CD4-positive, alpha-beta memory T cell (primary cell): ENCODE measurements at regions not wholly inside any gene's neighbourhood (a gene's known extent, or its start where the extent isn't known, plus 50 kb on each side); places are given as distances from the start of the nearest gene placed in this dataset.
A peak's percentile ranks its signal among the peaks of the same experiment; 100 is the strongest.

Experiments
- CTCF ChIA-PET: fragments of 350-600 bp; sonication (Branson Sonifier 250); formaldehyde crosslinking; loops from one replicate; lab custom pipeline; 2021; ENCODE audit warnings: inconsistent platforms; ENCODE audit not compliant: partially characterized antibody; lab: Charles Lee
- POLR2A ChIA-PET: fragments of 350-600 bp; sonication (Branson Sonifier 250); formaldehyde crosslinking; loops from one replicate; lab custom pipeline; 2021; ENCODE audit not compliant: partially characterized antibody; lab: Charles Lee
- DNase-seq, 5 donors: peaks; one replicate each; pipeline versions ENCODE4 v3.0.0 to v3.0.0-alpha.2; 2020 to 2022; ENCODE audit warnings: mixed read lengths in 1 of 5
- H3K27ac ChIP-seq: one replicate; pipeline ENCODE4 v1.7.0; 2013; ENCODE audit warnings: low read depth, low read length
- H3K27me3 ChIP-seq: 2 replicates; pipeline ENCODE4 v1.7.0; 2013; ENCODE audit warnings: mild to moderate bottlenecking, low read length, moderate library complexity; ENCODE audit not compliant: insufficient read depth
- H3K36me3 ChIP-seq: 2 replicates; pipeline ENCODE4 v1.7.0; 2013; ENCODE audit warnings: mild to moderate bottlenecking, low read length, moderate library complexity; ENCODE audit not compliant: insufficient read depth
- H3K4me1 ChIP-seq: 2 replicates; pipeline ENCODE4 v1.7.0; 2013; ENCODE audit warnings: mild to moderate bottlenecking, low read length, moderate library complexity; ENCODE audit not compliant: insufficient read depth
- H3K4me3 ChIP-seq, 2 donors: one replicate each; pipeline ENCODE4 v1.7.0; 2013; ENCODE audit warnings: low read length in 2 of 2, mild to moderate bottlenecking in 1 of 2
- H3K9me3 ChIP-seq, 2 donors: one replicate each; pipeline ENCODE4 v1.7.0; 2013; ENCODE audit warnings: low read length in 2 of 2, control low read depth in 1 of 2; ENCODE audit not compliant: control insufficient read depth in 1 of 2
- H3K27ac Mint-ChIP-seq, 7 donors: one replicate each; pipeline ENCODE4 v1.8.0; 2020 to 2021; ENCODE audit warnings: mixed read lengths in 7 of 7, mild to moderate bottlenecking in 6 of 7, inconsistent platforms in 3 of 7, moderate library complexity in 3 of 7
- H3K27me3 Mint-ChIP-seq, 2 donors: one replicate each; pipeline ENCODE4 v1.8.0; 2020 to 2021; ENCODE audit warnings: mixed read lengths in 2 of 2
- H3K36me3 Mint-ChIP-seq, 2 donors: one replicate each; pipeline ENCODE4 v1.8.0; 2020 to 2021; ENCODE audit warnings: mixed read lengths in 2 of 2, inconsistent platforms in 1 of 2, mild to moderate bottlenecking in 1 of 2
- H3K4me1 Mint-ChIP-seq, 4 donors: one replicate each; pipeline ENCODE4 v1.8.0; 2020 to 2021; ENCODE audit warnings: mixed read lengths in 4 of 4, mild to moderate bottlenecking in 1 of 4
- H3K4me3 Mint-ChIP-seq, 8 donors: one replicate each; pipeline ENCODE4 v1.8.0; 2020 to 2021; ENCODE audit warnings: mixed read lengths in 8 of 8, mild to moderate bottlenecking in 7 of 8, moderate library complexity in 6 of 8, inconsistent platforms in 3 of 8
- H3K9me3 Mint-ChIP-seq, 8 donors: one replicate each; pipeline ENCODE4 v1.8.0; 2020 to 2021; ENCODE audit warnings: mixed read lengths in 8 of 8, mild to moderate bottlenecking in 5 of 8, inconsistent platforms in 3 of 8, moderate library complexity in 1 of 8
- intact Hi-C: fragments of 100-400 bp; cut with micrococcal nuclease; formaldehyde crosslinking; loops from one replicate; pipeline ENCODE4 v1.15.1; 2023

- peaks cover 0 to 3% of the 10 kb centered on the region in 2 donors for H3K27me3 Mint-ChIP-seq
- H3K36me3 Mint-ChIP-seq: no peaks in the 10 kb centered on the region
- Histone ChIP-seq H3K27me3 (no peaks in the 10 kb centered on the region), H3K4me1 (no peaks in the 10 kb centered on the region), H3K9me3 (no peaks in the 10 kb centered on the region), H3K4me3 (no peak overlapping the region), H3K27ac (no peak overlapping the region), H3K36me3 (no peaks in the 10 kb centered on the region)
- peaks cover 0 to 4% (median 0%) of the 10 kb centered on the region in 8 donors for H3K9me3 Mint-ChIP-seq
- intact Hi-C loops: no loop called here
- no peak overlapping the region for H3K4me3 Mint-ChIP-seq
- DNase-seq: no peak
- CTCF ChIA-PET: no interaction called here
- POLR2A ChIA-PET: no interaction called here
- no peaks in the 10 kb centered on the region for H3K4me1 Mint-ChIP-seq
- no peak overlapping the region for H3K27ac Mint-ChIP-seq
These were observed 452.4 kb downstream of the LRATD1 start for GRCh38 chr2:15084826-15085489.

- POLR2A ChIA-PET: no interaction called here
- intact Hi-C loops: no loop called here
- H3K27me3 Mint-ChIP-seq: peaks cover 0 to 2% of the 10 kb centered on the region in 2 donors
- peaks cover 0 to 5% (median 0%) of the 10 kb centered on the region in 8 donors for H3K9me3 Mint-ChIP-seq
- Histone ChIP-seq H3K27me3 (no peaks in the 10 kb centered on the region), H3K27ac (no peak overlapping the region), H3K36me3 (no peaks in the 10 kb centered on the region), H3K4me3 (no peak overlapping the region), H3K9me3 (no peaks in the 10 kb centered on the region), H3K4me1 (no peaks in the 10 kb centered on the region)
- no peak overlapping the region for H3K27ac Mint-ChIP-seq
- no peak for DNase-seq
- no peak overlapping the region for H3K4me3 Mint-ChIP-seq
- no peaks in the 10 kb centered on the region for H3K36me3 Mint-ChIP-seq
- no peaks in the 10 kb centered on the region for H3K4me1 Mint-ChIP-seq
- CTCF ChIA-PET: no interaction called here
These were observed 459.7 kb downstream of the LRATD1 start for GRCh38 chr2:15092181-15092580.

- no peaks in the 10 kb centered on the region for H3K36me3 Mint-ChIP-seq
- no peak overlapping the region for H3K4me3 Mint-ChIP-seq
- Histone ChIP-seq H3K27ac (no peak overlapping the region), H3K4me1 (no peaks in the 10 kb centered on the region), H3K36me3 (no peaks in the 10 kb centered on the region), H3K27me3 (no peaks in the 10 kb centered on the region), H3K4me3 (no peak overlapping the region), H3K9me3 (no peaks in the 10 kb centered on the region)
- DNase-seq: no peak
- intact Hi-C loops: no loop called here
- ChIA-PET CTCF (no interaction called here), POLR2A (no interaction called here)
- no peak overlapping the region for H3K27ac Mint-ChIP-seq
- peaks cover 0 to 5% (median 0%) of the 10 kb centered on the region in 8 donors for H3K9me3 Mint-ChIP-seq
- no peaks in the 10 kb centered on the region for H3K4me1 Mint-ChIP-seq
- H3K27me3 Mint-ChIP-seq: no peaks in the 10 kb centered on the region
These were observed 460.2 kb downstream of the LRATD1 start for GRCh38 chr2:15092691-15093090.

GRCh38 chr2:15094161-15094560, 461.6 kb downstream of the LRATD1 start:
- no peak overlapping the region for H3K27ac ChIP-seq
- no peaks in the 10 kb centered on the region for H3K27me3 ChIP-seq
- H3K4me1 Mint-ChIP-seq: no peaks in the 10 kb centered on the region
- H3K27ac Mint-ChIP-seq: no peak overlapping the region
- H3K4me1 ChIP-seq: no peaks in the 10 kb centered on the region
- H3K27me3 Mint-ChIP-seq: no peaks in the 10 kb centered on the region
- intact Hi-C loops: no loop called here
- ChIA-PET CTCF (no interaction called here), POLR2A (no interaction called here)
- peaks cover 0 to 5% (median 0%) of the 10 kb centered on the region in 8 donors for H3K9me3 Mint-ChIP-seq
- no peaks in the 10 kb centered on the region for H3K36me3 ChIP-seq
- no peak for DNase-seq
- no peak overlapping the region for H3K4me3 Mint-ChIP-seq
- H3K9me3 ChIP-seq: no peaks in the 10 kb centered on the region
- H3K4me3 ChIP-seq: no peak overlapping the region
- no peaks in the 10 kb centered on the region for H3K36me3 Mint-ChIP-seq

- Mint-ChIP-seq H3K36me3 (no peaks in the 10 kb centered on the region), H3K27ac (no peak overlapping the region), H3K27me3 (no peaks in the 10 kb centered on the region), H3K9me3 (no peaks in the 10 kb centered on the region), H3K4me1 (no peaks in the 10 kb centered on the region), H3K4me3 (no peak overlapping the region)
- Histone ChIP-seq H3K4me1 (no peaks in the 10 kb centered on the region), H3K27ac (no peak overlapping the region), H3K36me3 (no peaks in the 10 kb centered on the region), H3K27me3 (no peaks in the 10 kb centered on the region), H3K9me3 (no peaks in the 10 kb centered on the region), H3K4me3 (no peak overlapping the region)
- ChIA-PET CTCF (no interaction called here), POLR2A (no interaction called here)
- DNase-seq: no peak
- intact Hi-C loops: no loop called here
These were observed 464.3 kb downstream of the NBAS start for GRCh38 chr2:15096873-15097272.

GRCh38 chr2:15107137-15107536, 454.0 kb downstream of the NBAS start:
- H3K4me1 ChIP-seq: no peaks in the 10 kb centered on the region
- no peak for DNase-seq
- Mint-ChIP-seq H3K27ac (no peak overlapping the region), H3K9me3 (peaks cover 7 to 47% (median 24%) of the 10 kb centered on the region in 8 donors), H3K4me1 (no peaks in the 10 kb centered on the region), H3K27me3 (peaks cover 0 to 6% of the 10 kb centered on the region in 2 donors), H3K4me3 (no peak overlapping the region), H3K36me3 (peaks cover 8 to 11% of the 10 kb centered on the region in 2 donors)
- H3K36me3 ChIP-seq: no peaks in the 10 kb centered on the region
- intact Hi-C loops: no loop called here
- H3K27me3 ChIP-seq: no peaks in the 10 kb centered on the region
- H3K4me3 ChIP-seq: no peak overlapping the region
- POLR2A ChIA-PET: no interaction called here
- no peaks in the 10 kb centered on the region for H3K9me3 ChIP-seq
- H3K27ac ChIP-seq: no peak overlapping the region
- CTCF ChIA-PET: no interaction called here

GRCh38 chr2:15111718-15112117, 449.4 kb downstream of the NBAS start:
- Mint-ChIP-seq H3K27ac (peak overlapping the region in 1 of 7 donors; percentile 20), H3K36me3 (peaks cover 8 to 11% of the 10 kb centered on the region in 2 donors), H3K4me3 (no peak overlapping the region), H3K27me3 (peaks cover 0 to 3% of the 10 kb centered on the region in 2 donors), H3K9me3 (peaks cover 3 to 58% (median 38%) of the 10 kb centered on the region in 8 donors), H3K4me1 (no peaks in the 10 kb centered on the region)
- Histone ChIP-seq H3K27ac (no peak overlapping the region), H3K4me1 (no peaks in the 10 kb centered on the region), H3K27me3 (no peaks in the 10 kb centered on the region), H3K4me3 (no peak overlapping the region), H3K9me3 (no peaks in the 10 kb centered on the region), H3K36me3 (no peaks in the 10 kb centered on the region)
- intact Hi-C loops: no loop called here
- ChIA-PET CTCF (no interaction called here), POLR2A (no interaction called here)
- DNase-seq: no peak
